Inflammatory macrophage (primary cell): ENCODE measurements at regions not wholly inside any gene's neighbourhood (a gene's known extent, or its start where the extent isn't known, plus 50 kb on each side); places are given as distances from the start of the nearest gene placed in this dataset.

Experiments
- DNase-seq, 2 donors: peaks; one replicate each; pipeline ENCODE4 v3.0.0-alpha.2; 2020 to 2022

- no peak for DNase-seq
Measured at GRCh38 chr5:163366757-163367156, 70.6 kb upstream of the CCNG1 start.

- DNase-seq = no peak
Measured at GRCh38 chr5:163369776-163370385, 67.5 kb upstream of the CCNG1 start.

GRCh38 chr5:163373436-163374084 is 63.8 kb upstream of the CCNG1 start:
- no peak for DNase-seq

- no peak for DNase-seq
Measured at GRCh38 chr5:163377982-163378381, 59.4 kb upstream of the CCNG1 start.

- DNase-seq = peak; percentile 42 to 46
Measured at GRCh38 chr5:163379298-163380155, 57.9 kb upstream of the CCNG1 start.

GRCh38 chr5:163381832-163382231 is 55.6 kb upstream of the CCNG1 start:
- DNase-seq = no peak

GRCh38 chr5:163383754-163384153 is 53.6 kb upstream of the CCNG1 start:
- no peak for DNase-seq

GRCh38 chr5:163384669-163385068 is 52.7 kb upstream of the CCNG1 start:
- DNase-seq = no peak

- no peak for DNase-seq
Measured at GRCh38 chr5:163385271-163385670, 52.1 kb upstream of the CCNG1 start.

- DNase-seq = no peak
Measured at GRCh38 chr5:163385824-163386223, 51.6 kb upstream of the CCNG1 start.

GRCh38 chr5:163386352-163386751 is 51.0 kb upstream of the CCNG1 start:
- no peak for DNase-seq

- DNase-seq = peak; percentile 32 to 48
Measured at GRCh38 chr5:163387589-163388343, 49.6 kb upstream of the CCNG1 start.
